Hematopoietic multipotent progenitor cell (in vitro differentiated cells): ENCODE measurements at regions not wholly inside any gene's neighbourhood (a gene's known extent, or its start where the extent isn't known, plus 50 kb on each side); places are given as distances from the start of the nearest gene placed in this dataset.
A peak's percentile ranks its signal among the peaks of the same experiment; 100 is the strongest.
"Not testable (repeated sequence)": the region's sequence is repeated elsewhere in the genome, so short reads cannot be mapped to it uniquely, and the experiment has no call there.

Experiments used
- DNase-seq, 3 donors: peaks; one replicate each; pipeline ENCODE4 v3.0.0-alpha.2; 2011 to 2015; ENCODE audit warnings: low read depth in 2 of 3, low spot score in 2 of 3

- DNase-seq, result no peak
These were observed 149.2 kb upstream of the RAI2 start for GRCh38 chrX:18010253-18010652.

GRCh38 chrX:18003876-18004275, 142.8 kb upstream of the RAI2 start:
- DNase-seq, result no peak

- DNase-seq, result no peak
These were observed 141.7 kb upstream of the RAI2 start for GRCh38 chrX:18002791-18003190.

- no peak for DNase-seq
These were observed 133.3 kb upstream of the RAI2 start for GRCh38 chrX:17994429-17994828.

GRCh38 chrX:17993062-17993461, 132.0 kb upstream of the RAI2 start:
- no peak for DNase-seq

GRCh38 chrX:17990532-17990931, 129.4 kb upstream of the RAI2 start:
- no peak for DNase-seq

GRCh38 chrX:17987783-17988182, 126.7 kb upstream of the RAI2 start:
- DNase-seq, result no peak

GRCh38 chrX:17986977-17987376, 125.9 kb upstream of the RAI2 start:
- no peak for DNase-seq

GRCh38 chrX:17986440-17986839, 125.3 kb upstream of the RAI2 start:
- DNase-seq, result no peak

- DNase-seq, result no peak
These were observed 123.3 kb upstream of the RAI2 start for GRCh38 chrX:17984415-17984814.

GRCh38 chrX:17983389-17983788, 122.3 kb upstream of the RAI2 start:
- DNase-seq, result no peak

- DNase-seq, result no peak
These were observed 116.6 kb upstream of the RAI2 start for GRCh38 chrX:17977696-17978095.

GRCh38 chrX:17976955-17977354, 115.9 kb upstream of the RAI2 start:
- no peak for DNase-seq

GRCh38 chrX:17975349-17975748, 114.3 kb upstream of the RAI2 start:
- DNase-seq, result not testable (repeated sequence)

GRCh38 chrX:17968367-17968766, 107.3 kb upstream of the RAI2 start:
- no peak for DNase-seq

GRCh38 chrX:17967888-17968287, 106.8 kb upstream of the RAI2 start:
- DNase-seq, result no peak

- DNase-seq, result no peak
These were observed 103.8 kb upstream of the RAI2 start for GRCh38 chrX:17964871-17965270.

GRCh38 chrX:17960891-17961290, 99.8 kb upstream of the RAI2 start:
- peak in 1 of 3 donors; percentile 34 for DNase-seq

GRCh38 chrX:17944833-17945497, 83.9 kb upstream of the RAI2 start:
- peak in 2 of 3 donors; percentile 9 to 37 for DNase-seq

- not testable (repeated sequence) for DNase-seq
These were observed 80.1 kb upstream of the RAI2 start for GRCh38 chrX:17941171-17941570.

- DNase-seq, result no peak
These were observed 78.6 kb upstream of the RAI2 start for GRCh38 chrX:17939724-17940123.

- no peak for DNase-seq
These were observed 72.8 kb upstream of the RAI2 start for GRCh38 chrX:17933856-17934255.

- DNase-seq, result no peak
These were observed 71.7 kb upstream of the RAI2 start for GRCh38 chrX:17932781-17933180.
